GM21737 (cell line): ENCODE measurements at regions not wholly inside any gene's neighbourhood (a gene's known extent, or its start where the extent isn't known, plus 50 kb on each side); places are given as distances from the start of the nearest gene placed in this dataset.
"Not testable (repeated sequence)": the region's sequence is repeated elsewhere in the genome, so short reads cannot be mapped to it uniquely, and the experiment has no call there.

Experiments used
- ATAC-seq: cut with Tn5 transposase; IDR thresholded peaks from one replicate; pipeline ENCODE4 v1.9.1; 2021; ENCODE audit warnings: mild to moderate bottlenecking, moderate library complexity; ENCODE audit not compliant: unreplicated experiment

DNA sequence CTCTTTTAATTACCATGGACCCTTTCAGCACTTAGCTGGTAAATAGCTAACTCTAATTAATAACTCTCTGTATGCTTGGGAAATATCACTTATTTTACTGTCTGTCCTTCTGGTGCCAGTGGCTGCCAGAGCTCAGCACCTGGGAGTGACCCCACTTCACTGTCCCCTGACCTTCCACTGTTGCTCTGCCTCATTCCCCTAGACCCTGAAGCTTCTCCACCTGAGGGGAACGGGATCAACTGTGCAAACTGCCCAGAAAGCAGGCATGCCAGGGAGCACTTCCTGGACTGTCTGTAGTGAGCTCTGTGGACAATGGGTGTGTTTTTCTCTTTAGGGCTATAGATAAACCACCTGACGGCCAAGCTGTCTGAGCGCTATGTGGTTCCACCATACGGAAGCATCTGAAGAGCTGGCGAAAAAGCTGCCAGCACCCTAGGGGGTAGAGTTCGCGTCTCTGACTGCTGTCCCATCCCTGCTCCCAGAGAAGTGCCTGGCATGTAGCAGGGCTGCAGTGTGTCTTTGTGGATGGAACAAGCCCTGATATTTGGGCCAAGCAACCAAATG, 106.3 kb upstream of the FOXA2 start:
- no peak for ATAC-seq

DNA sequence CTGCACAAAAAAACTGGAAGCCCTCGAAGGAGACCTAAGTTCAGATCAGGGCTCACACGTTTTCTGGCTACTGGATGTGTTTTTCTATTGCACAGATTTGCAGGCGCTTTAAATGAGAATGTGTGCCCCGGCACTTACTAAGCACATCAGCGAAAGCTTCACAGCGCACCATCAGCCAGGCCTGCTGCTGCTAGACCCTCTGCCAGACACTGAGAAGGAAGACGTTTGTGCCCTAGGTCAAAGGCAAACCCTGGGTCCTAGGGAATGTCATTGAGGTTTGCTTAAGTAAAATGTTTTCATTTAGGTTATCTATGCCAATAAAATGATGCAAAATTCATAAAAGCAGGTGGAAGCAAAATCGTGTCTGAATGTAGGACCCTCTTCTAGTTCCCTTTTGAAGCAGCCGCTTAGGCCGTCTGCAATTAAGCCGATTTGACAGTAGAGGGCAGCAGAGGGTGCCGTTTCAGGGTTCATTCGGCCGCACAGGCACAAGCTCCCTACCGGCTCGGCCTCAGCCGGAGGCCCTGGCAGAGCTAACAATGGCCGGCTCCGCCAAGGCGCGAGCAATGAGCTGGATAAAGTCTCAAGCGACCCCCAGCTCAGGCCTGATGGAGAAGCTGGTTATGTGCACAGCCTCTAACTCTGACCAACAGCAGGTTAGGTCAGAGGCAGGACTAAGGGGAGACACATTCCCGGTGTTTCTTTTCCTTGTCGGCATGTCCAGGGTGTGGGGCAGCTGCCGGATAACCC, 107.2 kb upstream of the FOXA2 start:
- ATAC-seq = peak; percentile 86

DNA sequence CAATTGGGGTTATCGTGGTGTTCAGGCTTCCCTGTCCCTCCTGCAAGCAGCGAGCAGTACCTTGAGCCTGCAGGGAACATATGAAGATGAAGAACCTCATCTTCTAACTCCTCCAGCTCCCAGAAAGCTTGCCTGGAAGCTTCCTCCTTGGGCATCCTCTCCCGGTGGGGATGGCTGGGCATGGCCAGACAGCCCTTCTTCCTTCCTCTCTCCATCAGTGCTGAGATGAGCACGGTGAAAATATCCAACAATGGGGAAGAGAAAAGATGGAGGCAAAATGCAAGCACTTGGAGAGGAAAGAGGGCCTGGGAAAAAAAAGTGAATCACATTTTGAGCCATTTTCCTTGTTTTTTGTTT, 107.7 kb upstream of the FOXA2 start:
- ATAC-seq = no peak

DNA sequence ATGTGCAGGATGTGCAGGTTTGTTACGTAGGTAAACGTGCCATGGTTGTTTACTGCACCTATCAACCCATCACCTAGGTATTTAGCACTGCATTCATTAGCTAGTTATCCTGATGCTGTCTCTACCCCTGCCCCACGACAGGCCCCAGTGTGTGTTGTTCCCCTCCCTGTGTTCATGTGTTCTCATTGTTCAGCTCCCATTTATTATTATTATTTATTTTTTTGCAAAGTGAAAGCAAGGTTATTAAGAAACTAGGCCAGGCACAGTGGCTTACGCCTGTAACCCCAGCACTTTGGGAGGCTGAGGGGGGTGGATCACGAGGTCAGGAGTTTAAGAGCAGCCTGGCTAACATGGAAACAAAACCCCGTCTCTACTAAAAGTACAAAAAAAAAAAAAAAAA, 108.2 kb upstream of the FOXA2 start:
- ATAC-seq = not testable (repeated sequence)

DNA sequence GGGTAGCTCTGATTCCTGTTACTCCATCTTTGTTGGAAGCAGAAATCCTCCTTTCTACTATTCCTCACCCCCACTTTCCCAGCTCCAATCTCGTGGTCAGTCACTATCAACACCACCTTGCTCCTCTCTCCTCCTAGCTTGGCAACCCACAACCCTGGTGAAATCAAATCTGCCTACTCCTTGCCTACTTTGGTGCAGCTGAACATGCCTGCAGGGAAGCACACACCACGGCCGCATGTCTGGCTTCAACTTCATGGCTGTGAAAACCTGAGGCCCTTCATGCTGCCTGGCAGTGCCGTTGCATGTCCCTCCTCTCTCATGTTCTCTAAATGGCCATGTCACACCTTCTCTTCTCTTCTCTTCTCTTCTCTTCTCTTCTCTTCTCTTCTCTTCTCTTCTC, 112.4 kb upstream of the FOXA2 start:
- ATAC-seq = no peak

DNA sequence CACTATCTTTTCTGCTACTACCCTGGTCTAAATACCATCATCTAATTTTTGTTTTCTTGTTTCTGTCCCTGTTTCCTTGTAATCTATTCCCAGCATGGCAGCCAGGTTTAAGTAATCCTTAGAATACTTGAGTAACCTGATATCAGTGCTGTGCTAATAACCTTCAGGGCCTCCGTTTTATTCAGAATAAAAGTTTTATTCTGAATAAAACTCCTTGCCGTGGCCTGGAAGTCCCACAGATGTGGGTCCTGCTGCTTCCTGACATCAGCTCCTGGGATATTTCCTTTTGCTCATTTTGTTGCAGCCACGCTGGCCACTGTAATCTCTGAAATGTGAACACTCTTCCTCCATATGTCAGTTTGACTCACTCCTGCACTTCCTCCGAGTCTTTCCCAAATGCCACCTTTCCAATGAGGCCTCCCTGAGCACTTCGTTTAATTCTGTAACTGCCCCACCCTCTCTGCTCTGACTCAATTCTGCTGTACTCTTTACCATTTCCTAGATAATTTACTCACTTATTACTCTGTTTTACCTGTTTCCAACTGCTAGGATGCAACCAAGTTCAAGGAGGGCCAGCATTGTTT, 114.0 kb upstream of the FOXA2 start:
- no peak for ATAC-seq

DNA sequence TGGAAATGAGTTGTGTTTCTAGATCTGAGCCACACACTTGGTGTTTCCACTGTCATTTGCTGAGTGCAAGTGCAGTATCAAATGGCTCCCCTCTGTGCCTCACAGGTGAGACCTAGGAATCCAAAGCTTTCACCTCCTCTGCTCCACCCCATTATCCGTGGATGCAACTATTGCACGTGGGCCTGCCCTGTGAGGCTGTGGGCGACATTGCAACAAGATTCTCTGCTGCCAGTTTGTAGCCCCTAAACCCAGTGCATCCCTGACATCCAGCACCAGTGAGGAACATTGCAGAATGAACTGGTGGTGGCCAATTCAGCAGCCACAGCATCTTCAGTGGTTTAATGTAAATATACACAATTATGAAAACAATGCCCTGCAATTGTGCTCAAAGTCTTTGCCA, 115.0 kb upstream of the FOXA2 start:
- ATAC-seq = no peak

DNA sequence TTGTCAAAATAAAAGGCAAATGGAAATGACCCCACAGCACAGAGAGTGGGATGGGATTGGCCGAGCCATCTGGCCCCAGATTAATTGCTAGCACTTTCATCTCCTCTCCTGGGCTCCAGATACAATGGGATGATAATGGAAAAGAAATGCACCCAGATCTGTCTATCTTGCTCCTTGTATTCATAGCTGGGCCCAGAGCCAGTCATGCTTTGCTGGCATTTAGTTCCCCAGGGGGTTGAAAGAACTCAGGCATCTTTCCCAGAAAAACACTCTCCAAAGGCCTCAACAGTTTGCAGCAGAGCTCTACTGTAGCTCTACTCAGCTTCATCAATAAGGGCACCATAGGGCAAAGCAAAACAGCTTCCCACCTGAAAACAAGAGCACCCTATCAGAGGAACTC, 116.0 kb upstream of the FOXA2 start:
- ATAC-seq = no peak

DNA sequence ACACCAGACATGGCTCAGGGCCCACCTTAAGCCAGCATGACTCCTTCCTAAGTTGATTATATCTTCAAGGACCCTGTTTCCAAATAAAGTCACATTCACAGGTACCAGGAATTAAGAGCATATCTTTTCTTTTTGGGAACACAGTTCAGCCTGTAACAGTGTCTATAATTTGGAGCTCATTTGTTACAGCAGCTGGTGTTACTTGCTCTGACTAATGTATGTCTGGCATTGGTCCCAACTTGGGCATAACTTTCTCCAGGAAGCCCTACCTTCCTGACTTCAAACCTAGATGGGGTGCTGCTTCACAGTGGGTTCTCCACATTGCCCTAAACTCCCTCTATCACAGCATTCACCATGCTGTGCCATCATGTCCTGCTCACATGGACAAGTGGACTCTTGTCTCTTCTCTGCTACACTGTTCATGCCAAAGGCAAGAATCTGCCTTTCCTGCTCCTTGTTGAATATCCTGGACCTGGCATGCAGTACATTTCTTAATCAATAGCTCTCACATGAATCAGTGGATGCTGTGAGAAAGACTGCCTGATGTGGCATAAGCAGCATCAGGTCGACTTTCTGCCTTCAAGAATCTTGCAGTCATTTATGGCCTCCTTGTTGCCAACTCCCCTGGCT, 117.4 kb upstream of the FOXA2 start:
- no peak for ATAC-seq

DNA sequence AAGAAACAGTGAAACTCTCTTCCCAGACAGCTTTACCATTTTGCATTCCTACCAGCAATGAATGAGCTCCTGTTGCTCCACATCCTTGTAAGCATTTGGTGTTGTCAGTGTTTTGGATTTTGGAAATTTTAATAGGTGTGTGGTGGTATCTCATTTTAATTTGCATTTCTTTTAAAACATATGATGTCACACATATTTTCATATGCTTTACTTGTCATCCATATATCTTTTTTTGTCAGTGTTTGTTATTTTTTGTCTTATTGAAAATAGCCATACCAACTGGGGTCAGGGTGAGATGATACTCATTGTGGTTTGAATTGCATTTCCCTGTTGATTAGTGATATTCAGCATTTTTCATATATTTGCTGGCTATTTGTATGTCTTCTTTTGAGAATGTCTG, 119.5 kb upstream of the FOXA2 start:
- ATAC-seq = no peak

DNA sequence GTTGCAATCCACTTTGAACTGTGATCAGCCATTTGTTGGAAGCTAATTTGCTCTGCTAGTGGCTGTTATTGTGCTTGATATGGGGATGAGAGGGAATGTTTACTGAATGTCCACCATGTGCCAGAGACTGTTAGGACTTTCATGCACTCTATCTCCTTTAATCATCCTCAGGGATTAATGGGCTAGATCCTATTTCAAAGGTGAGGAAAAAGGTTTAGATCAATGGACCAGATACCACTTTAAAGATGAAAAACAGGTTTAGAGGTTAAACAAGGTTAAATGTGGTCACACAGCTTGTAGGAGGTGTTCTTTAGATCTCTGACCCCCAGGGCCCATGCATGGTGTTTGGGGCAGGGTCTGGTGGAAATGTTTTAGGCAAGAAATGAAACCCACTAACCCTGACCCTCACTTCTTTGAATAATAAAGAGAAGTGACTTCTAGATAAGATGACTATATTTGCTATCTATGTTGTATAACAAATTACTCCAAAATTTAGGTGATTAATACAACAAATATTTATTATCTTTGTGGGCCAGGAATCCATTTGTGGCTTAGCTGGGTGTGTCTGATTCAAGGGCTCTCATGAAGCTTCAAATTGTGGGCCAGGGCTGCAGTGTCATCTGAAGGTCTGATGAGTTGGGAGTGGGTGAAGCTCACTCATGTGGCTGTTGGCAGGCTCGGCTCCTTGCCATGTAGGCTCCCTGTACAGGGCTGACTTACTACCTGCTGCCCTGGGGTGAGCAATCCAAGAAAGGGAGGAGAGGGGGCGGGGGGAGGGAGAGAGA, 127.8 kb upstream of the FOXA2 start:
- ATAC-seq = no peak

DNA sequence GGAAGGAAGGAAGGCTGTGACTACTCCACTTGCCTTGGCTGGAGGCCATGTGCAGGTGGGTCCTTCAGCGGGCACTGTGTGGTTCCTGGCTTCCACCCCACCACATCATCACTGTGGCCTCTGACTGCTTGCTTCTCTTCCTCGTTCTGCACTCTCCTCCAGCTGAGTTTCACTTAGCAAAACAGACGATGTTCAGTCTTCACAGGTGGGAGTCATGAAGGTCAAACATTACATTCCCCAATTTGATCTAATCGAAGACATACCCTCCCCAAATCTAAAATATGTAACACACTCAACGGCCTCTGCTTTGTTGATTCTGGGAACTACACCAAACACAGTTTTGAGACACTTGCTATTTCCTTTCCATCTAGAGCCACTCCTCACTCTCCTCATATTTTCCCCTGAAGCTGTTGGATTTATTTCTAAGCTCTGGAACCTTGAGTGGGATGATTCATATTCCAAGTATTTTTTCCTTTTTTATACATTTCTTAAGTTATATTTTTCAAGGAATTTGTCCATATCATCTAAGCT, 132.5 kb upstream of the FOXA2 start:
- ATAC-seq = no peak

DNA sequence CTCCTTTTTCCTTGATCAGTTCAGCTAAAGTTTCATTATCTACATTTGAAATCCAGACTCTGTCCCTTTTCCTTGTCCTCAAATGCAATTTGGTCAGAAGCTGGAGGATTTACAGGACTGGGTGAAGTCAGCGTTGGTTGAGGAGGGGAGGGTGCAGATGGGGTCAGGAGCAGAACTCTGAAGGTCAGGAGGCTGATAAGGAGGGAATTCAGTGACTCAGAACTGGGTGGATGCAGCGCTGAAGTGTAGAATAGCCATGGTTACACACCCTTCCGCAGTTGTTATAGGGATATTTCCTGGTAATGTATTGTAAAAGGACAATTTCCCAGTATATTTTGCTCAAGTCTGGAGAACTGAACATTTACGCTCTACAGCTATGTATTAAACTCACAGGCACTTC, 133.1 kb upstream of the FOXA2 start:
- no peak for ATAC-seq

DNA sequence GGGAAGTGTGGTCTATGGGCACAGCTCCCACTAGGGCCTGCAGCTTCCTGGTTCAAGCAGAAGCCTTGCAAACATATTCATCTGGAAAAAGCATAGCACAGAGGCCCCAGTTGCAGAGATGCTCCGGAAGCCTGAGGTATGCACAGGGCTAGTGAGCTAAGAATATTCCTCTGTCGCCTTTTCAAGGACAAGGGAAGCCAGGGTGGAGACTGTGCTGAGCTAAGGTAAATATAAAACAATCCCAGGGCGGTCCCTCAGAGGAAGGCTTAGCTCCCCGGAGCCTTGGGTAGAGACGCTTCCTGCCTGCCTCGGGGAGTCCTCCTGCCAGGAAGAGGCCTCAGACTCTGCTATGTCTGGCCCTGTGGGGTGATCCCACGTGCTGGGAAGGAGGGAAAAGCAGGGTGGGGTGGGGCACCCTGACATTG, 134.8 kb upstream of the FOXA2 start:
- ATAC-seq = no peak

DNA sequence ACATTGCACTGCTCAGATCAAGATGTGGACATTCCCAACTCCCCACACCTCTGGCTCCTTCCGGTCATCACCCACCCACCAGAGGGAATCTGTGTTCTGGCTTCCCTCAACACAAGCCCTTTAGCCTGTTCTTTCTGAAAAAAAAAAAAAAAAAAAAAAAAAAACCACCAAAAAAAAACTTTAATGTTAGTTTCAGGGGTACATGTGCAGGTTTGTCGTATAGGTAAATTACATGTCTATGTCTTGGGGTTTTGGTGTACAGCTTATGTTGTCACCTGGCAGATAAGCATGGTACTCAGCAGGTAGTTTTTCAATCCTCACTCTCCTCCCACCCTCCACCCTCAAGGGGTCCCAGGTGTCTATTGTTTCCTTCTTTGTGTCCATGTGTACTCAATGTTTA, 135.8 kb upstream of the FOXA2 start:
- ATAC-seq = no peak

DNA sequence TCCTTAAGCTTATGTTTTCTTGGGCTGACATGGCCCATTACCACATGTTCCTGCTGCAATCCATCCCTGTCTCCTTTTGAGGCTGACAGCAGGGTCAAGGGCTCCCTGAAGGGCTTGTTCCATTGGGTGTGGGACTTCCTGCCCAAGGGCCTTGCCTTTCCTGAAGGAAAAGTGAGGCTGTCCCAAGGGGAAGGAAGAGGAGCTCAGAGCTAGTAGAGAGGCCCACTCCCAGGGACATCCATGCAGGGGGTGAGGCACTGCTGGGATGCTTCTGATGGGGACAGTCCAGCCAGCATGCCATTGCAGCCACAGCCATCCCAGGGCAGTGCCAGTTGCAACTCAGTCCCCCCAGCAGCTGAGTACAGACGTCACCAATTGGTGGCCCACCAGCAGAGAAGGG, 138.4 kb upstream of the FOXA2 start:
- ATAC-seq = no peak

DNA sequence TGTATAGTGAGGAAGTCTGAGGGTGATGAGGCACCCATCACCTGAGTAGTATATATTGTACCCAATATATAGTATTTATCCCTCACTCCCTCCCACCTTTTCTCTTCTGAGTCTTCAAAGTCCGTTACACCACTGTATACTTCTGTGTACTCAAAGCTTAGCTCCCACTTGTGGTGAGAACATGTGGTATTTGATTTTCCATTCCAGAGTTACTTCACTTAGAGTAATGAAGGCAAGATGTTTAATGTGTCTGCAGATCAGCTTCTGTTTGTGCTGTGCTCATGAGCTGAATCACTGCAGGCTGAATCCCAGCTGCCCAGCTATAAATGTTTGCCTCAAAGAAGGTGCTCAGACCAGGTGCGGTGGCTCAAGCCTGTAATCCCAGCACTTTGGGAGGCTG, 139.3 kb upstream of the FOXA2 start:
- no peak for ATAC-seq

DNA sequence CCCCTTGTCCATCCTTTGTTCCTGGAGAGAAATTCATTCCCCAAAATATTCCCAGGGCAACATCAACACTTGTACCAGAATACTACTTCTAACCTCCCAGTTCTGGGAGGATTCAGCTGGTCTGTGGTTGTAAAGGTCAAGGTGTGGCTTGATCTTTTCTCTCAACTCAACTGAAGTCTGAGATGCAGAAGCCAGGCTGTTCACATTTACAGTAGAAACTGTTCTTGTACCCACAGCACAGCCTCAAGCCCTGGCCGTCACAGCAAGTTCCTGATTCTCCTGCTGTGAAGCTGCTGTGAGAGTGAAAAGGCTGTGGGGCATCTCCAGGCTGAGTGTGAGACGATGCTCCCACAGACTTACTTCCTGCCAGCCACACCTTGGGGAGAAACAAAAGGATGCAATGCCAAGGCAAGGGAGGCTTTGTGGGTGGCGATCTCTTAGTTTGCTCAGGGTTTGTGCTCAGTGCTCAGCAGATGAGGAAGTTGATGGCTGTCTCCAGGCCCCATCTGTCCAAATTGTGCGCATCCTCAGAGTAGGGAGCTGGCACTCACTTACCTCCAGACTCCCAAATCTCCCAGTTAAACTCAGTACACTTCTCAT, 143.9 kb upstream of the FOXA2 start:
- ATAC-seq = no peak

DNA sequence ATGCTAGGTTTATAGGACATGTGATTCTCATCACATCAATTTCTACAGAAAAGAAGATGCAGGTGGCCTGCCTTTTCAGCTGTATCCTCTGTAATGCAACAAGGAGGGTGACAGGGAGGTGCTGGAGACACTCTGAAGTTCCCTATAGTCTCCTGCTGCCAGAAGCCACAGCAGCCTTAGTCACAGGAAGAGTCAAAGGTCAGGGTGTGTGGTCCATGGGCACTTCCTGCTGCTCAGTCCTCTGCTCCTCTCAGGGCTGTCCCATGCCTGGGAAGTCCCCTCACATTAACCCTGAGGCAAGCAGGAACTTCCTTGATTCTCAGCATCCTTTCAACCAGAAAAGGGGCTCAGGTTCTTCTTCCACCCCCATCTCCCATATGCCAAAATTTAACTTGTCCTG, 144.8 kb upstream of the FOXA2 start:
- no peak for ATAC-seq

DNA sequence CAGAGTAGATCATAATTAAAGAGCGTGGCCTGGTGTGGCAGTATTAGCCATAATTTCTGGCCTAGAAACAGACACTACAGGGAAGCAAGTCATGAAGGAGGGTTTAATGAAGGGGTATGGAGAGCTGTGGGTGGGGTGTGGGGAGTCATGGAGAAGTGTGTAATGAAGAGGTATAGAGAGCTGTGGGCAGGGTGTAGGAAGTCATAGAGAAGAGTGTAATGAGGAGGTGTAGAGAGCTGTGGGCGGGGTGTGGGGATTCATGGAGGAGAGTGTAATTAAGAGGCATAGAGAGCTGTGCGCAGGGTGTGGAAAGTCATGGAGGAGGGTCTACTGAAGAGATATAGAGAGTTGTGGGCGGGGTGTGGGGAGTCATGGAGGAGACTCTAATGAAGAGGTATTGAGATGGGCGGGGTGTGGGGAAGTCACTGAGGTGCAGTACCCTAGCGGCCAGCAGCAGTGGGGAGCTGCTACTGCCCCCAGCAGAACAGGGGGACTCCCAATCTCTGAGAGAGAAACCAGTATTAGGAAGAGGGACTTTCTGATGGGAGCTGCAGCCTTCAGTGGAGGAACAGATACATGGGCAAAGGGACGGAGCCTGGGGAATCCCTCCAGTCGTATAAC, 145.4 kb upstream of the FOXA2 start:
- ATAC-seq = no peak
